ENCODE measurements at regions not wholly inside any gene's neighbourhood (a gene's known extent, or its start where the extent isn't known, plus 50 kb on each side); places are given as distances from the start of the nearest gene placed in this dataset.
"Not testable (repeated sequence)": the region's sequence is repeated elsewhere in the genome, so short reads cannot be mapped to it uniquely, and the experiment has no call there.

- FAIRE-seq, result no peak
These were observed 100.3 kb upstream of the DOCK9 start for GRCh38 chr13:99078017-99078771.

GRCh38 chr13:99080131-99080530 is 102.3 kb upstream of the DOCK9 start:
- no peak for FAIRE-seq

GRCh38 chr13:99083981-99084380 is 106.1 kb upstream of the DOCK9 start:
- FAIRE-seq, result no peak

GRCh38 chr13:99085139-99085807 is 107.4 kb upstream of the DOCK9 start:
- FAIRE-seq, result no peak

GRCh38 chr13:99085808-99086266 is 108.0 kb upstream of the DOCK9 start:
- FAIRE-seq, result no peak

GRCh38 chr13:99086267-99087097 is 108.6 kb upstream of the DOCK9 start:
- FAIRE-seq, result no peak

GRCh38 chr13:99087098-99087953 is 109.5 kb upstream of the DOCK9 start:
- FAIRE-seq, result peak; percentile 73

GRCh38 chr13:99087954-99088491 is 110.2 kb upstream of the DOCK9 start:
- FAIRE-seq, result no peak

- no peak for FAIRE-seq
These were observed 106.7 kb upstream of the UBAC2 start for GRCh38 chr13:99093997-99094396.

GRCh38 chr13:99101831-99102230 is 98.8 kb upstream of the UBAC2 start:
- FAIRE-seq, result not testable (repeated sequence)

GRCh38 chr13:99103536-99103935 is 97.1 kb upstream of the UBAC2 start:
- no peak for FAIRE-seq

- no peak for FAIRE-seq
These were observed 96.3 kb upstream of the UBAC2 start for GRCh38 chr13:99104396-99104795.

GRCh38 chr13:99105160-99105559 is 95.5 kb upstream of the UBAC2 start:
- no peak for FAIRE-seq

GRCh38 chr13:99113351-99113750 is 87.3 kb upstream of the UBAC2 start:
- no peak for FAIRE-seq

GRCh38 chr13:99118179-99118578 is 82.5 kb upstream of the UBAC2 start:
- FAIRE-seq, result no peak

GRCh38 chr13:99119656-99120055 is 81.0 kb upstream of the UBAC2 start:
- FAIRE-seq, result no peak

GRCh38 chr13:99120751-99121150 is 79.9 kb upstream of the UBAC2 start:
- no peak for FAIRE-seq

- no peak for FAIRE-seq
These were observed 78.5 kb upstream of the UBAC2 start for GRCh38 chr13:99122171-99122570.

- FAIRE-seq, result no peak
These were observed 77.3 kb upstream of the UBAC2 start for GRCh38 chr13:99123101-99124045.

- FAIRE-seq, result no peak
These were observed 76.6 kb upstream of the UBAC2 start for GRCh38 chr13:99124046-99124400.

- no peak for FAIRE-seq
These were observed 75.8 kb upstream of the UBAC2 start for GRCh38 chr13:99124794-99125316.

Measured in A204.1 (cell line).